Stimulated activated CD8-positive, alpha-beta memory T cell treated with anti-CD3 and anti-CD28 coated beads, Interleukin-12 subunit alpha, Interleukin-12 subunit beta, amount 100 ng/mL, for 24 hours (primary cell): ENCODE measurements at regions not wholly inside any gene's neighbourhood (a gene's known extent, or its start where the extent isn't known, plus 50 kb on each side); places are given as distances from the start of the nearest gene placed in this dataset.

Experiments used
- DNase-seq: peaks from one replicate; pipeline ENCODE4 v3.0.0-alpha.2; 2020; ENCODE audit errors: extremely low read depth

GRCh38 chr15:95653361-95653805 lies 677.1 kb upstream of the NR2F2 start:
- no peak for DNase-seq

- DNase-seq, result no peak
These were observed 675.4 kb upstream of the NR2F2 start for GRCh38 chr15:95655089-95655607.

GRCh38 chr15:95656595-95656994 lies 673.9 kb upstream of the NR2F2 start:
- no peak for DNase-seq

GRCh38 chr15:95658799-95659198 lies 671.7 kb upstream of the NR2F2 start:
- no peak for DNase-seq

GRCh38 chr15:95659656-95660055 lies 670.8 kb upstream of the NR2F2 start:
- no peak for DNase-seq

- no peak for DNase-seq
These were observed 667.9 kb upstream of the NR2F2 start for GRCh38 chr15:95662638-95663037.

GRCh38 chr15:95663156-95664100 lies 667.1 kb upstream of the NR2F2 start:
- no peak for DNase-seq

- DNase-seq, result no peak
These were observed 666.0 kb upstream of the NR2F2 start for GRCh38 chr15:95664450-95664849.

GRCh38 chr15:95669146-95669922 lies 661.2 kb upstream of the NR2F2 start:
- DNase-seq, result no peak

- no peak for DNase-seq
These were observed 656.5 kb upstream of the NR2F2 start for GRCh38 chr15:95674031-95674430.

GRCh38 chr15:95676500-95676899 lies 654.0 kb upstream of the NR2F2 start:
- no peak for DNase-seq

- no peak for DNase-seq
These were observed 650.5 kb upstream of the NR2F2 start for GRCh38 chr15:95679847-95680582.

- DNase-seq, result no peak
These were observed 649.8 kb upstream of the NR2F2 start for GRCh38 chr15:95680728-95681127.

- DNase-seq, result no peak
These were observed 648.5 kb upstream of the NR2F2 start for GRCh38 chr15:95681836-95682544.

- no peak for DNase-seq
These were observed 646.4 kb upstream of the NR2F2 start for GRCh38 chr15:95684126-95684525.

GRCh38 chr15:95684693-95685115 lies 645.8 kb upstream of the NR2F2 start:
- DNase-seq, result no peak

GRCh38 chr15:95687061-95687460 lies 643.4 kb upstream of the NR2F2 start:
- DNase-seq, result no peak

GRCh38 chr15:95687686-95688085 lies 642.8 kb upstream of the NR2F2 start:
- DNase-seq, result no peak

- DNase-seq, result no peak
These were observed 639.7 kb upstream of the NR2F2 start for GRCh38 chr15:95690631-95691340.

- DNase-seq, result no peak
These were observed 636.6 kb upstream of the NR2F2 start for GRCh38 chr15:95693917-95694316.
